ENCODE measurements at regions not wholly inside any gene's neighbourhood (a gene's known extent, or its start where the extent isn't known, plus 50 kb on each side); places are given as distances from the start of the nearest gene placed in this dataset.
A peak's percentile ranks its signal among the peaks of the same experiment; 100 is the strongest.

DNA sequence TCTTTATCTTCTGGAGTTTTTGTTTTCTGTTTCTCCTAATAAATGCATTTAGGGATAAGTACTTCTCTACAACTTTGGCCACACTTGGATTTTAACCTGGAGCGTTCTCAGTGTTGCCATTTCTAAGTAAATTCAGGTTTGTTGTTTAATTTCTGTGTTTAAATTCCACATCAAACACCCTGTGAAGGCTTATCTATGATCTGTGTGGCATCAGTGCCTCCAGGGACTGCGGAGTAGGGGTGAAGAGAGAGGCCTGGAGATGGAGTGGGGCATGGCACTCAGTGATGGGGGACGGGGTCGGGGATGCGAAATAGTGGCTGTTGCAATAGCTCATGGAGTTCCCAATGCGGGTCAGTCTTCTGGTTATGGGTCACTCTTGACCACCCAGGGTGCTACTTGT, 294.8 kb downstream of the HS3ST3B1 start:
- 75% methylated on average over 5 of the region's 6 CpGs for WGBS (ENCODE audit: insufficient coverage, low coverage, low lambda C conversion rate, missing lambda C conversion rate)
- H3K36me3 ChIP-seq: no peaks in the 10 kb centered on the region

DNA sequence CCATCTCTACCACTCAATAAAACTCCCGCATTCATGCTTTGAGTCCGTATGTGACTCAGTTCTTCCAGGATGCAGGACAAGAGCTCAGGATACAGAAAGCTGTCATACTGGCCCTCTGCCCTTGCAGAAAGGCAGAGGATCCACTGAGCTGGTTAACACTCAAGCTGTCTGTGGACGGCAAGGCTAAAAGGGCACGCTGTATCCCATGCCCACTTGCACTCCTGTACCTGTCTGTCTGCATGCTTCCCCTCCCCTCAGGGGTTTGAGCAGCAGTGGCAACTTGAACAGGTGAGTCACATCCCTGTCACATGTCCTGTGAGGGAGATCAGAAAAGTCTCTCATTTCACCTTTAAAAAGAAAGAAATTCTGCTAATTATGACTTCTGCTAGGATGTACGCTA, 293.8 kb downstream of the HS3ST3B1 start:
- WGBS (ENCODE audit: insufficient coverage, low coverage, low lambda C conversion rate, missing lambda C conversion rate): 93% methylated on average over 4 of the region's 5 CpGs
- Histone ChIP-seq H3K9me3 (no peaks in the 10 kb centered on the region), H3K27me3 (no peaks in the 10 kb centered on the region), H3K4me3 (no peak overlapping the region), H3K27ac (no peak overlapping the region), H3K4me1 (no peaks in the 10 kb centered on the region), H3K36me3 (no peaks in the 10 kb centered on the region)
- TF ChIP-seq, protein P1, sequence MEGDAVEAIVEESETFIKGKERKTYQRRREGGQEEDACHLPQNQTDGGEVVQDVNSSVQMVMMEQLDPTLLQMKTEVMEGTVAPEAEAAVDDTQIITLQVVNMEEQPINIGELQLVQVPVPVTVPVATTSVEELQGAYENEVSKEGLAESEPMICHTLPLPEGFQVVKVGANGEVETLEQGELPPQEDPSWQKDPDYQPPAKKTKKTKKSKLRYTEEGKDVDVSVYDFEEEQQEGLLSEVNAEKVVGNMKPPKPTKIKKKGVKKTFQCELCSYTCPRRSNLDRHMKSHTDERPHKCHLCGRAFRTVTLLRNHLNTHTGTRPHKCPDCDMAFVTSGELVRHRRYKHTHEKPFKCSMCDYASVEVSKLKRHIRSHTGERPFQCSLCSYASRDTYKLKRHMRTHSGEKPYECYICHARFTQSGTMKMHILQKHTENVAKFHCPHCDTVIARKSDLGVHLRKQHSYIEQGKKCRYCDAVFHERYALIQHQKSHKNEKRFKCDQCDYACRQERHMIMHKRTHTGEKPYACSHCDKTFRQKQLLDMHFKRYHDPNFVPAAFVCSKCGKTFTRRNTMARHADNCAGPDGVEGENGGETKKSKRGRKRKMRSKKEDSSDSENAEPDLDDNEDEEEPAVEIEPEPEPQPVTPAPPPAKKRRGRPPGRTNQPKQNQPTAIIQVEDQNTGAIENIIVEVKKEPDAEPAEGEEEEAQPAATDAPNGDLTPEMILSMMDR (IDR thresholded peaks at IDR 0.05): no peak
- TF ChIP-seq POLR2A (IDR thresholded peaks at IDR 0.05): no peak
- ATAC-seq (peak in 1 of 4 donors; percentile 29), DNase-seq (no peak)
- intact Hi-C loops (cut with DNase I): no loop called here

More for the DNA sequence above, 294.8 kb downstream of the HS3ST3B1 start:
- intact Hi-C loops (cut with DNase I): no loop called here
- Histone ChIP-seq H3K9me3 (no peaks in the 10 kb centered on the region), H3K27me3 (no peaks in the 10 kb centered on the region), H3K4me1 (no peaks in the 10 kb centered on the region), H3K4me3 (no peak overlapping the region), H3K27ac (no peak overlapping the region)
- ATAC-seq (no peak), DNase-seq (no peak)
- TF ChIP-seq, protein P1 (IDR thresholded peaks at IDR 0.05): no peak
- TF ChIP-seq POLR2A (IDR thresholded peaks at IDR 0.05): no peak

DNA sequence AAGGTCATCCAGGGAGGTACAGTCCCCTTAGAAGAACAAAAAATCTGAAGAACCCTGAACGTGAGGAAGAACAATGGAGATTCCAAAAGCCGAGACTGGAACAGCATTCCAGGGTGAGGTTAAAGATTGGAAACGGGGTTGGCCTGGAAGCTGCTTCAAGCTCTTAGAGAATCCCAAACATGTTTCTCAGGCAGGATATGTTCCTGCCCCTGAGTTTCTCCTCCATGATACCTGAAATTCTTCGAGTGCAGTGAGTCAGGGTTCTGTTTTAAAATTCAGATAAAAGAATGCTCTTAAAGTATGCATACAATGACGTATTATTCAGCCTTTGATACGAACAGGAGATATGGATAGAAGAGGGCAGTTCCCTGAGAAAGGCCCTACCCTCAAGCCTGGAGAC, 293.1 kb downstream of the HS3ST3B1 start:
- Histone ChIP-seq H3K9me3 (no peaks in the 10 kb centered on the region), H3K36me3 (no peaks in the 10 kb centered on the region), H3K27me3 (no peaks in the 10 kb centered on the region), H3K27ac (no peak overlapping the region), H3K4me3 (no peak overlapping the region), H3K4me1 (no peaks in the 10 kb centered on the region)
- 78% methylated on average over 6 of the region's 6 CpGs for WGBS (ENCODE audit: insufficient coverage, low coverage, low lambda C conversion rate, missing lambda C conversion rate)
- ATAC-seq: no peak
- DNase-seq: no peak
- TF ChIP-seq, protein P1 (IDR thresholded peaks at IDR 0.05): no peak
- TF ChIP-seq POLR2A (IDR thresholded peaks at IDR 0.05): no peak
- intact Hi-C loops (cut with DNase I): no loop called here

DNA sequence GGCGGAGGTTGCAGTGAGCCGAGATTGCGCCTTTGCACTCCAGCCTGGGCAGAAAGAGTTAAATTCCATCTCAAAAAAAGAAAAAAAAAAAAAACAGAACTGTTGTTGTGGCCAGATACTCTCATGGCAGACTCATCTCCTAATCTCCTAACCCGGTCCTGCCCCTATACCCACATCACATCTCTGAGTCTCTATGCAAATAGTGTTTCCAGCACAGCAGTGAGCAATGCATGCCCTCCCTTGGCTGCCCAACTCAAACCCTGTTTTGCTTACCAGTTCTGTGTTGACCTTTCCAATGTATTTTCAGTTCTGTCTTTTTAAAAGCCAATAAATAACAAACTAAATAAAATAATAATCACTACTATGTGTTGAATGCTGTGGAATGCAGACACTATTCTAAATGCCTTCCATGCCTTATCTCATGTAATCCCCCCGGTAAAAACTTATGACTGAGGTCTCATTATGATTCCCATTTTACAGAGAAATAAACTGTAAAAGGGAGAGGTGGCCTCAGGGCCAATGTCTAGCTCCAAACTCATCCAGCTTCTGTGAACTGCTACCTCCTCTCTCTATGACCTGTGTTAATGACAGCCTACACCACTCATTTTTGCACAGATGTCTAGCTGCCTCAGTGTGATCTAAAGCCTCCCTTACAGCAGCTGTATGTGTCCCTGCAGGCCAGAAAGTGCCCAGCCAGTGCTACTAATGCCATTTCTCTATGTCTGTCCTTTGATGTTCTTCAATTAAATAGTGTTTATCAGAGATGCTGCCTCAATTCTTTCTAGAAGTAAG, 289.8 kb downstream of the HS3ST3B1 start:
- no peak for TF ChIP-seq POLR2A (IDR thresholded peaks at IDR 0.05)
- TF ChIP-seq, protein P1 (IDR thresholded peaks at IDR 0.05): no peak
- Histone ChIP-seq H3K4me3 (no peak overlapping the region), H3K36me3 (no peaks in the 10 kb centered on the region), H3K9me3 (no peaks in the 10 kb centered on the region), H3K27ac (no peak overlapping the region), H3K4me1 (no peaks in the 10 kb centered on the region), H3K27me3 (no peaks in the 10 kb centered on the region)
- DNase-seq (no peak), ATAC-seq (no peak)
- intact Hi-C loops (cut with DNase I): no loop called here
- WGBS (ENCODE audit: insufficient coverage, low coverage, low lambda C conversion rate, missing lambda C conversion rate): 84% methylated on average over 5 of the region's 5 CpGs

Measured in right lobe of liver (tissue), 6 donors.